ENCODE measurements at regions not wholly inside any gene's neighbourhood (a gene's known extent, or its start where the extent isn't known, plus 50 kb on each side); places are given as distances from the start of the nearest gene placed in this dataset.
A peak's percentile ranks its signal among the peaks of the same experiment; 100 is the strongest.
"Not testable (repeated sequence)": the region's sequence is repeated elsewhere in the genome, so short reads cannot be mapped to it uniquely, and the experiment has no call there.

- in situ Hi-C loops (cut with MboI; ENCODE audit: low pct_unique_long_range_greater_than_20kb, low sequenced_read_pairs) = no loop called here
- DNase-seq = peak; percentile 74
Observed at GRCh38 chr16:13436641-13437412, 483.1 kb upstream of the ERCC4 start.

- no peak for DNase-seq
- in situ Hi-C loops (cut with MboI; ENCODE audit: low pct_unique_long_range_greater_than_20kb, low sequenced_read_pairs) = no loop called here
Observed at GRCh38 chr16:13437413-13437795, 482.6 kb upstream of the ERCC4 start.

- no peak for DNase-seq
- in situ Hi-C loops (cut with MboI; ENCODE audit: low pct_unique_long_range_greater_than_20kb, low sequenced_read_pairs) = no loop called here
Observed at GRCh38 chr16:13438064-13438463, 481.9 kb upstream of the ERCC4 start.

GRCh38 chr16:13439766-13440165 is 480.2 kb upstream of the ERCC4 start:
- in situ Hi-C loops (cut with MboI; ENCODE audit: low pct_unique_long_range_greater_than_20kb, low sequenced_read_pairs) = no loop called here
- DNase-seq = no peak

GRCh38 chr16:13441675-13442074 is 478.3 kb upstream of the ERCC4 start:
- no peak for DNase-seq
- in situ Hi-C loops (cut with MboI; ENCODE audit: low pct_unique_long_range_greater_than_20kb, low sequenced_read_pairs) = no loop called here

GRCh38 chr16:13448346-13448745 is 471.6 kb upstream of the ERCC4 start:
- in situ Hi-C loops (cut with MboI; ENCODE audit: low pct_unique_long_range_greater_than_20kb, low sequenced_read_pairs) = no loop called here
- DNase-seq = peak; percentile 71

- in situ Hi-C loops (cut with MboI; ENCODE audit: low pct_unique_long_range_greater_than_20kb, low sequenced_read_pairs) = no loop called here
- DNase-seq = peak; percentile 44
Observed at GRCh38 chr16:13453325-13453724, 466.6 kb upstream of the ERCC4 start.

GRCh38 chr16:13453938-13454553 is 465.9 kb upstream of the ERCC4 start:
- in situ Hi-C loops (cut with MboI; ENCODE audit: low pct_unique_long_range_greater_than_20kb, low sequenced_read_pairs) = no loop called here
- DNase-seq = peak; percentile 73

GRCh38 chr16:13463619-13464018 is 456.3 kb upstream of the ERCC4 start:
- DNase-seq = no peak
- in situ Hi-C loops (cut with MboI; ENCODE audit: low pct_unique_long_range_greater_than_20kb, low sequenced_read_pairs) = no loop called here

- DNase-seq = no peak
- in situ Hi-C loops (cut with MboI; ENCODE audit: low pct_unique_long_range_greater_than_20kb, low sequenced_read_pairs) = no loop called here
Observed at GRCh38 chr16:13471036-13471435, 448.9 kb upstream of the ERCC4 start.

- in situ Hi-C loops (cut with MboI; ENCODE audit: low pct_unique_long_range_greater_than_20kb, low sequenced_read_pairs) = no loop called here
- DNase-seq = no peak
Observed at GRCh38 chr16:13478991-13479390, 441.0 kb upstream of the ERCC4 start.

- in situ Hi-C loops (cut with MboI; ENCODE audit: low pct_unique_long_range_greater_than_20kb, low sequenced_read_pairs) = no loop called here
- DNase-seq = no peak
Observed at GRCh38 chr16:13479549-13479948, 440.4 kb upstream of the ERCC4 start.

GRCh38 chr16:13480801-13481200 is 439.2 kb upstream of the ERCC4 start:
- no peak for DNase-seq
- in situ Hi-C loops (cut with MboI; ENCODE audit: low pct_unique_long_range_greater_than_20kb, low sequenced_read_pairs) = no loop called here

- in situ Hi-C loops (cut with MboI; ENCODE audit: low pct_unique_long_range_greater_than_20kb, low sequenced_read_pairs) = no loop called here
- no peak for DNase-seq
Observed at GRCh38 chr16:13483121-13483520, 436.8 kb upstream of the ERCC4 start.

- DNase-seq; in situ Hi-C loops (cut with MboI; ENCODE audit: low pct_unique_long_range_greater_than_20kb, low sequenced_read_pairs): not testable (repeated sequence)
Observed at GRCh38 chr16:13489416-13489815, 430.5 kb upstream of the ERCC4 start.

- no peak for DNase-seq
- in situ Hi-C loops (cut with MboI; ENCODE audit: low pct_unique_long_range_greater_than_20kb, low sequenced_read_pairs) = no loop called here
Observed at GRCh38 chr16:13492046-13492445, 427.9 kb upstream of the ERCC4 start.

- DNase-seq = no peak
- in situ Hi-C loops (cut with MboI; ENCODE audit: low pct_unique_long_range_greater_than_20kb, low sequenced_read_pairs) = no loop called here
Observed at GRCh38 chr16:13503960-13504635, 415.9 kb upstream of the ERCC4 start.

- peak; percentile 6 for DNase-seq
- in situ Hi-C loops (cut with MboI; ENCODE audit: low pct_unique_long_range_greater_than_20kb, low sequenced_read_pairs) = no loop called here
Observed at GRCh38 chr16:13507530-13507929, 412.4 kb upstream of the ERCC4 start.

GRCh38 chr16:13510425-13511151 is 409.4 kb upstream of the ERCC4 start:
- in situ Hi-C loops (cut with MboI; ENCODE audit: low pct_unique_long_range_greater_than_20kb, low sequenced_read_pairs) = no loop called here

GRCh38 chr16:13517841-13518240 is 402.1 kb upstream of the ERCC4 start:
- in situ Hi-C loops (cut with MboI; ENCODE audit: low pct_unique_long_range_greater_than_20kb, low sequenced_read_pairs) = no loop called here
- no peak for DNase-seq

More at GRCh38 chr16:13510425-13511151, 409.4 kb upstream of the ERCC4 start:
- no peak for DNase-seq
